Spleen (tissue), 11 donors: ENCODE measurements at regions not wholly inside any gene's neighbourhood (a gene's known extent, or its start where the extent isn't known, plus 50 kb on each side); places are given as distances from the start of the nearest gene placed in this dataset.

Source experiments
- DNase-seq: peaks from one replicate; pipeline ENCODE4 v3.0.0-alpha.2; 2020
- H3K27ac ChIP-seq, 8 donors: fragments of 200-600 bp; sonication (generic) in 7 of 8; 1 replicate in 4 of 8; 2 replicates in 4 of 8; pipeline versions ENCODE4 v1.5.0 to v1.8.0; 2016 to 2021; ENCODE audit warnings: inconsistent platforms in 4 of 8, mild to moderate bottlenecking in 4 of 8, moderate library complexity in 1 of 8
- H3K27me3 ChIP-seq, 7 donors: fragments of 200-600 bp; sonication (generic) in 6 of 7; replicated peaks in 1 of 7; 1 replicate in 4 of 7; 2 replicates in 3 of 7; pipeline versions ENCODE4 v1.5.0 to v1.8.0; 2016 to 2021; ENCODE audit warnings: inconsistent platforms in 3 of 7, mild to moderate bottlenecking in 1 of 7
- H3K36me3 ChIP-seq, 6 donors: fragments of 200-600 bp; sonication (generic) in 5 of 6; 1 replicate in 4 of 6; 2 replicates in 2 of 6; pipeline versions ENCODE4 v1.5.0 to v1.8.0; 2016 to 2021; ENCODE audit warnings: inconsistent platforms in 2 of 6
- H3K4me1 ChIP-seq, 6 donors: fragments of 200-600 bp; sonication (generic) in 5 of 6; 1 replicate in 3 of 6; 2 replicates in 3 of 6; pipeline versions ENCODE4 v1.5.0 to v1.8.0; 2016 to 2021; ENCODE audit warnings: inconsistent platforms in 3 of 6
- H3K4me3 ChIP-seq, 8 donors: fragments of 200-600 bp; sonication (generic) in 7 of 8; 1 replicate in 4 of 8; 2 replicates in 4 of 8; pipeline versions ENCODE4 v1.5.0 to v1.8.0; 2016 to 2021; ENCODE audit warnings: inconsistent platforms in 4 of 8, mild to moderate bottlenecking in 4 of 8, moderate library complexity in 2 of 8
- H3K9me3 ChIP-seq, 8 donors: fragments of 200-600 bp; sonication (generic) in 7 of 8; 1 replicate in 4 of 8; 2 replicates in 4 of 8; pipeline versions ENCODE4 v1.5.0 to v1.8.0; 2016 to 2021; ENCODE audit warnings: inconsistent platforms in 4 of 8
- POLR2A ChIP-seq, 3 donors: fragments of 450-650 bp; IDR thresholded peaks; one replicate each; pipeline ENCODE4 v1.5.1; 2017; ENCODE audit warnings: antibody characterized with exemption in 3 of 3, mild to moderate bottlenecking in 1 of 3
- POLR2AphosphoS5 ChIP-seq, 3 donors: sonication (generic); formaldehyde crosslinking; IDR thresholded peaks; one replicate each; pipeline ENCODE4 v1.5.1; 2017; ENCODE audit warnings: antibody characterized with exemption in 3 of 3
- WGBS, 5 donors: extraction: QIAGEN DNeasy Blood & Tissue Kit in 3 of 5; methylation state at CpG; one replicate each; pipeline versions ENCODE4 v1.1.5 to v1.1.7; 2013 to 2018; 5-methylcytosine and 5-hydroxymethylcytosine counted together
- intact Hi-C: fragments of 100-400 bp; cut with DNase I; formaldehyde crosslinking; loops from one replicate; pipeline ENCODE4 v1.15.0; 2023; ENCODE audit warnings: low total_unique reads
- TF ChIP-seq, protein P1 (sequence below), 11 experiments: fragments of 200-600 bp in 7 of 11; fragments of 450-650 bp in 4 of 11; sonication (generic) in 4 of 11; IDR thresholded peaks in 8 of 11; conservative IDR thresholded peaks in 3 of 11; 1 replicate in 7 of 11; 2 replicates in 4 of 11; pipeline versions ENCODE4 v1.4.0 to v1.8.0; 2016 to 2021; ENCODE audit warnings: antibody characterized with exemption in 11 of 11, inconsistent platforms in 4 of 11, mild to moderate bottlenecking in 1 of 11
- donor health status: healthy with polysubstance abuse.
- donor health status: DM: no; HTN: no; CAD: no; lungs with moderate emphysema.
- donor health status: DM: no; HTN: no; CAD: no.
- donor health status: Bipolar disorder and iron deficiency.
- donor health status: healthy.
- donor health status: DM: no; HTN: no; CAD: no.
- donor health status: DM: yes; HTN: yes; CAD: no.

DNA sequence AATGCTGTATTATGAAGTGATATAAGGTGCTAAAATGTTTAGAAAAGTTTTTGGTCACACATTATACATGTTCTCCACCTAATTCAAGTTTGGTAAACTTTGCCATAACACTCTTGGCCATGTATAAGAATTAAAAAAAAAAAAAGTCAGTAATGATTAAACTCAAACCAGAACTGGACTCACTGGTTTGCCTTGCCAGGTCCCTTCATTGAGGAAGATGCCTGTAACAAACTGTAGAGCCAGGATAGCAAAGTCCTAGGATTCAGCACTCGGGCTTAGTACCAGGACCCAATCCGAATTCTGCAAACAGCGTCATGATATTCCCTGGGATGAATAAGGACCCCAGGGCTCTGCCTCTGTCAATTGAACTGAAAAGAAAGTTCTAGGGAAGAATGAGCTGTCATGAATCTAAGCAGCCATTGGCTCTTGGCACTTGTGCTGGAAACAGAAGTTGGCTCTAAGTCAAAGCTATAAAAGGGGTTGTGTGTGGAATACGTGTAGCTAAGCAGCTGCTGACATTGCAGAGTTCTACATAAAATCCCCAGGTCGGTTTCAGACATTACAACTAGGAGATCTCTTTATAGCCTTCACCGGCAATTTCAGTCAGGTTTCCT lies 216.9 kb downstream of the C7orf25 start:
- DNase-seq, result no peak
- no peaks in the 10 kb centered on the region for H3K27me3 ChIP-seq
- 75 to 80% (median 79%) methylated on average over 6 of the region's 6 CpGs for WGBS, 5 donors
- no peaks in the 10 kb centered on the region for H3K36me3 ChIP-seq
- no peak for TF ChIP-seq POLR2AphosphoS5 (IDR thresholded peaks at IDR 0.05)
- TF ChIP-seq, protein P1, sequence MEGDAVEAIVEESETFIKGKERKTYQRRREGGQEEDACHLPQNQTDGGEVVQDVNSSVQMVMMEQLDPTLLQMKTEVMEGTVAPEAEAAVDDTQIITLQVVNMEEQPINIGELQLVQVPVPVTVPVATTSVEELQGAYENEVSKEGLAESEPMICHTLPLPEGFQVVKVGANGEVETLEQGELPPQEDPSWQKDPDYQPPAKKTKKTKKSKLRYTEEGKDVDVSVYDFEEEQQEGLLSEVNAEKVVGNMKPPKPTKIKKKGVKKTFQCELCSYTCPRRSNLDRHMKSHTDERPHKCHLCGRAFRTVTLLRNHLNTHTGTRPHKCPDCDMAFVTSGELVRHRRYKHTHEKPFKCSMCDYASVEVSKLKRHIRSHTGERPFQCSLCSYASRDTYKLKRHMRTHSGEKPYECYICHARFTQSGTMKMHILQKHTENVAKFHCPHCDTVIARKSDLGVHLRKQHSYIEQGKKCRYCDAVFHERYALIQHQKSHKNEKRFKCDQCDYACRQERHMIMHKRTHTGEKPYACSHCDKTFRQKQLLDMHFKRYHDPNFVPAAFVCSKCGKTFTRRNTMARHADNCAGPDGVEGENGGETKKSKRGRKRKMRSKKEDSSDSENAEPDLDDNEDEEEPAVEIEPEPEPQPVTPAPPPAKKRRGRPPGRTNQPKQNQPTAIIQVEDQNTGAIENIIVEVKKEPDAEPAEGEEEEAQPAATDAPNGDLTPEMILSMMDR (IDR thresholded peaks at IDR 0.05 in 8 of 11, conservative IDR thresholded peaks at IDR 0.05 in 3 of 11), result no peak
- TF ChIP-seq POLR2A (IDR thresholded peaks at IDR 0.05), result no peak
- H3K27ac ChIP-seq, result no peak overlapping the region
- no peak overlapping the region for H3K4me3 ChIP-seq
- no peaks in the 10 kb centered on the region for H3K9me3 ChIP-seq
- H3K4me1 ChIP-seq, result peaks cover 0 to 3% (median 0%) of the 10 kb centered on the region in 6 donors
- intact Hi-C loops, result no loop called here

DNA sequence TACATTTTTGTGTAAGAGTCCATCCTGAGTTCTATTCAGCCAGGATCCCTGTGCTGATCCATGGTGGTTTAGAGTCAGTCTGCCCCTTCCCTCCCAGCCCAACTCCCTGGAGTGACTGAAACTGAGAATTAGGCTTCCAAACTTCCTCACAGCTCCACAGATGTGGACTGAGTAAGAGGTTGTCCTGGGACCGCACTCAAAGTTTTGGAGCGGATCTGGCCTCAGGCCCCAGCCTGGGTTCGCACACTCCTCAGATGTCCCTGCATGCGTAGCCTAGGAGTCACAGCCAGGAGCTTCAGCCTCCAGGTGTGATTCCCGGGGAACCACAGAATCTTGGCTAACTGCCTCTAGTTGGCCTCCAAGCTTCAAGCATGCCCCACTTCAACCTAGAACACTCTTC lies 218.1 kb downstream of the C7orf25 start:
- WGBS, 5 donors, result 82 to 97% (median 95%) methylated on average over 5 of the region's 5 CpGs
- intact Hi-C loops, result no loop called here
- H3K27ac ChIP-seq, result no peak overlapping the region

DNA sequence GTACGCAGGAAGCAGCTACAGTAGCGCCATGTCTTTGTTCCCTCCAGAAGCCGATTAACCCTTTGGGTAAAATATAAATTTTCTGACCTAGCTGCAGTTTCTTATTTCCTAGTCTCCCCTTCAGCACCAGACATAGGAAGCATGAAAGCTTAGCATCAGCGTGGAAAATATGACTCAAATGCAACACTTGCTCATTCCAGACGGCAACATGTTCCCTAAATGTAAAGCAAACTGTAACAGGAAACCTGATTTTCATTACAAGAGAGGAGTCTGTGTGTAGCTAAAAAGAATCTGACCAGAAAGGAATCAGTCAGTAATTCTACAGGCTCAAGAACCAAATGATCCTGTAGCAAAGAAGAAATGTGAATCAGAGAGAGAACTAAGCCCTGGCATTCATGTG lies 219.2 kb downstream of the C7orf25 start:
- Histone ChIP-seq H3K4me1 (no peaks in the 10 kb centered on the region), H3K4me3 (no peak overlapping the region), H3K9me3 (no peaks in the 10 kb centered on the region), H3K27ac (no peak overlapping the region), H3K36me3 (no peaks in the 10 kb centered on the region), H3K27me3 (no peaks in the 10 kb centered on the region)
- no peak for TF ChIP-seq POLR2AphosphoS5 (IDR thresholded peaks at IDR 0.05)
- TF ChIP-seq, protein P1 (IDR thresholded peaks at IDR 0.05 in 8 of 11, conservative IDR thresholded peaks at IDR 0.05 in 3 of 11), result no peak
- no peak for TF ChIP-seq POLR2A (IDR thresholded peaks at IDR 0.05)
- no peak for DNase-seq
- WGBS, 5 donors, result 80 to 87% (median 84%) methylated on average over 5 of the region's 5 CpGs
- intact Hi-C loops, result no loop called here

More for the DNA sequence above, 218.1 kb downstream of the C7orf25 start:
- TF ChIP-seq, protein P1 (IDR thresholded peaks at IDR 0.05 in 8 of 11, conservative IDR thresholded peaks at IDR 0.05 in 3 of 11), result no peak
- TF ChIP-seq POLR2A (IDR thresholded peaks at IDR 0.05), result no peak
- TF ChIP-seq POLR2AphosphoS5 (IDR thresholded peaks at IDR 0.05), result no peak
- DNase-seq, result no peak
- Histone ChIP-seq H3K4me3 (no peak overlapping the region), H3K27me3 (no peaks in the 10 kb centered on the region), H3K36me3 (no peaks in the 10 kb centered on the region), H3K9me3 (no peaks in the 10 kb centered on the region), H3K4me1 (no peaks in the 10 kb centered on the region)

DNA sequence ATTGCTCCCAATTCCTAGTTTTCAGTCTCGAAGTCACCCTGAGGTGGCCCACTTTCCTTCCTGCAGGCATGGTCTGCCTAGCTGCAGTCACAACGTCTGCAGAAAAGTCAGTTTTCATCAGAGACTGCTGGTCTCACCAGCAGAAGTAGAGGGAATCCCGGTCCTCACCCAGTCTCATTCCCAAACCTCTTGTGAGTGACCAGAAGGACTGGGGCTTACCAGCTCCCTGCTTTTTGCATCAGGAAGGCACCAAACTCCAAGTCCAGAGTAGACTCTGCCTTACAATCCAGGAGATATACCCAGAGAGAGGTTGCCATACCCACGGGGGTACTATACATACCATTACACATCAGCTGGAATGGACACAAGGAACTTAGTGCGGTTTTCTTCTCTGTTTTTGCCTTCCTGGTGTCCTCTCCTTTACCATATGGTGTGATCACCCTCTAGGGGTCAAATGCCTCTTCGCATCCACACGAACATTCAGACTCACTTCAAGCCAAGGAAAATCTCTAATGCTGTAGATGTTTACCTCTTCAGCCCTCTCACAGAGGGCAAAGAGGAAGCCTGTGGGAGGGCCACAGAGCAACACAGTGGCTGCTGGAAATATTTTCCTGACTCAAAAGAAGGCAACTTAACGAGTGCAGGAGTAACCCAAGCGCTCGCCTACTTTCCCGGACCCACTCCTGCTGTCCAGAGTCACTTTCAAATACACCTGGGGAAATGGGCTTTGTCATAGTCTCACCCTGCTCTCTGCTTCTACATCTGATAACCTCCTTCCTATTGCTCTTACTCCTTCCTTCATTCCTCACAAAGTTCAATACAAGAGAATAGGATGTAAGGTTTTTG lies 220.9 kb downstream of the C7orf25 start:
- TF ChIP-seq, protein P1 (IDR thresholded peaks at IDR 0.05 in 8 of 11, conservative IDR thresholded peaks at IDR 0.05 in 3 of 11), result peak in 5 of 11 experiments; percentile 15 to 42 (median 28)
- TF ChIP-seq POLR2AphosphoS5 (IDR thresholded peaks at IDR 0.05), result no peak
- no peak for DNase-seq
- Histone ChIP-seq H3K36me3 (no peaks in the 10 kb centered on the region), H3K27ac (no peak overlapping the region), H3K4me3 (no peak overlapping the region), H3K4me1 (no peaks in the 10 kb centered on the region), H3K9me3 (no peaks in the 10 kb centered on the region), H3K27me3 (no peaks in the 10 kb centered on the region)
- intact Hi-C loops, result no loop called here
- 52 to 64% (median 60%) methylated on average over 11 of the region's 11 CpGs for WGBS, 5 donors
